Lower lobe of right lung (tissue), 2 donors: ENCODE measurements at regions not wholly inside any gene's neighbourhood (a gene's known extent, or its start where the extent isn't known, plus 50 kb on each side); places are given as distances from the start of the nearest gene placed in this dataset.

Experiments
- ATAC-seq, 2 donors: fragments of 200-7000 bp; cut with Tn5 transposase; one replicate each; pipeline ENCODE4 v1.9.1; 2020 to 2022; ENCODE audit warnings: mild to moderate bottlenecking in 2 of 2, moderate library complexity in 2 of 2
- DNase-seq: peaks from one replicate; pipeline ENCODE4 v3.0.0-alpha.2; 2020
- H3K27ac ChIP-seq: fragments of 200-600 bp; one replicate; pipeline ENCODE4 v1.8.0; 2022
- H3K27me3 ChIP-seq: fragments of 200-600 bp; one replicate; pipeline ENCODE4 v1.8.0; 2022; ENCODE audit warnings: low read depth
- H3K36me3 ChIP-seq: fragments of 200-600 bp; one replicate; pipeline ENCODE4 v1.8.0; 2022; ENCODE audit warnings: mild to moderate bottlenecking
- H3K4me1 ChIP-seq: fragments of 200-600 bp; one replicate; pipeline ENCODE4 v1.8.0; 2022
- H3K4me3 ChIP-seq: fragments of 200-600 bp; one replicate; pipeline ENCODE4 v1.8.0; 2022; ENCODE audit warnings: mild to moderate bottlenecking
- H3K9me3 ChIP-seq: fragments of 200-600 bp; one replicate; pipeline ENCODE4 v1.8.0; 2022
- CTCF ChIP-seq: fragments of 200-600 bp; IDR thresholded peaks from one replicate; pipeline ENCODE4 v1.8.0; 2022; ENCODE audit warnings: antibody characterized with exemption, mild to moderate bottlenecking
- intact Hi-C: fragments of 100-400 bp; cut with DNase I; formaldehyde crosslinking; loops from one replicate; pipeline ENCODE4 v1.11.0; 2022
- donor health status: DM: no; HTN: yes; CAD: no; lungs with severe emphysema.

DNA sequence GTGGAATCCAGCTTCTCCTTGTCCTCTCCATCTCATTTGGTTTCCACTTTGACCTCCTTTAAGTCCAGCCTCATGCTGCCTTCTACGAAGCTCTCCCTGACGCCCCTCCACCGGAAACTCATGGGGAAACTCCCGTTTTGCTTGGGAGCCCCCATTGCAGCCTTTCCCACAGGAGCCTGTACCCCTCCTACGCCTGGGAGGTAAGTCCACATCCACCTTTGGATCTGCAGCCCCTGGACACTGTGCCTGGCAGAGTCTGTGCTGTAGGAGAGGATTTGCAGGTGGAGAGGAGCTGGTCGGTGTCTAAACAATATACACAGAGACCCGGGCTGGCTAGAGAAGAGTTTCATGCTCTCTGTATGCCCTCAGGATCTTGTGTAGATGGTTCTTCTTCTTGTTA, 296.1 kb downstream of the GLRX3 start:
- Histone ChIP-seq H3K4me3 (no peak overlapping the region), H3K36me3 (no peaks in the 10 kb centered on the region), H3K9me3 (no peaks in the 10 kb centered on the region), H3K27ac (no peak overlapping the region), H3K27me3 (no peaks in the 10 kb centered on the region), H3K4me1 (no peaks in the 10 kb centered on the region)
- ATAC-seq (no peak), DNase-seq (no peak)
- TF ChIP-seq CTCF, result no peak
- intact Hi-C loops, result no loop called here

DNA sequence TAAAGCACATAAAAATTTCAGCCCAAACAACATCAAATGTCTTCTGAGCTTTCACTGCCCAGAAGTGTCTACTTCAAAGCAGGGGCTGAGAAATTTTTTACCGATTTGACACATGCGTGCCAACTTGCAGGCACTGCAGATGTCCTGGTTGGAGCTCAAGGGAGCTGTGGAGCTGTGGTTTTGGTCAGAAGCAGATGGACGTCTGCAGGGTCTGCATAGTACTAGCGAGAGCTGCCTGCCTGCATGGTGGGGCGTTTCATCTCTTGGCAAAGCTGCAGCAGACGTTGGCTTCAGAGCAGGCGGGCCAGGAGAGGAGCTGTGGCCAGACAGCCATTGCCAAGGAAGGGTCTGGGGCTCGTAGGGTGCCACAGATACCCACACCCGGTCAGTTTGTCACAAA, 296.7 kb downstream of the GLRX3 start:
- TF ChIP-seq CTCF, result no peak
- no peak overlapping the region for H3K27ac ChIP-seq
- intact Hi-C loops, result no loop called here
- H3K4me3 ChIP-seq, result no peak overlapping the region
- no peaks in the 10 kb centered on the region for H3K4me1 ChIP-seq
- no peaks in the 10 kb centered on the region for H3K36me3 ChIP-seq
- no peaks in the 10 kb centered on the region for H3K27me3 ChIP-seq
- ATAC-seq (no peak), DNase-seq (no peak)
- no peaks in the 10 kb centered on the region for H3K9me3 ChIP-seq

DNA sequence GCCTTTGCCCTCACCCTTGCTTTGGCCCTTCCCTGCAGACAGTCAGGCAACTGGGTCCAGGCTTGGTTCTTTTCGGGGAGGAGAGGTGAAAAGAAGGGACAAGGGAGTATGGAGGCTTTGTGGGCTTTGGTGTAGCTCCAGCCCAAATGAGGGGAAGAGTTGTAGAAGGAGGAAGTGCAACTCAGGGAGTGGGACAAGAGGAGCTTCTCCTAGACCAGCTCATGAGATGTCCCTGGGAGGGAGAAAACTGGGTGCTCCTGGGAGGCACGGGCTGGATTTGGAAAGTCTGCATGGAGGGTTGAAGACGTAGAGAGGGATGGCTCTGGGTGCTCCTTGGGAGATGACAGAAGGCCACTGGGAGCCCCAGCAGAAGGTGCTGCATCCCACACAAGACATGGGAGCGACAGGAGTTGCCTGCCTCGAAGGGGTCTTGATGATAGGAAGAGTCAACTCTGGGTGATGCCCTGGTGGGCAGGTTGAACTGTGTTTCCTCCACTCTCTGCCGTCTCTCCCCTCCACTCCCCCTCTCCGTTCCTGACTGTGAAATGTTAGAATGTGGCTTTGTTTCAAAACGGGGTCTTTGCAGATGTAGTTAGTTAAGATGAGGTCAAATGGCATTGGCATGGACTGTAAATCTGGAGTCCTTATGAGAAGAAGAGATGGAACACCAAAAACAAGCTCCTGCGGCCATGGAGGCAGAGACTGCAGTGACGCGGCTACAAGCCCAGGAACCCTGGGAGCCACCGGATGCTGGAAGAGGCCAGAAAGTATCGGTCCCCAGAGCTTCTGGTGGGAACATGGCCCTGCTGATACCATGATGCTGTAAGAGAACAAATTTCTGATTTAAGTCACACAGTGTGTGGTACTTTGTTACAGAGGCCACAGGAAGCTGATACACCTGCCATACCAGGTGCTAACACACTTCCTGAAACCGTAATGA, 298.5 kb downstream of the GLRX3 start:
- H3K4me3 ChIP-seq, result no peak overlapping the region
- DNase-seq (no peak), ATAC-seq (no peak)
- H3K4me1 ChIP-seq, result no peaks in the 10 kb centered on the region
- H3K27ac ChIP-seq, result no peak overlapping the region
- no peaks in the 10 kb centered on the region for H3K27me3 ChIP-seq
- H3K9me3 ChIP-seq, result no peaks in the 10 kb centered on the region
- intact Hi-C loops, result no loop called here
- no peak for TF ChIP-seq CTCF
- no peaks in the 10 kb centered on the region for H3K36me3 ChIP-seq

GRCh38 chr10:130435961-130436360, 299.8 kb downstream of the GLRX3 start:
- H3K36me3 ChIP-seq, result no peaks in the 10 kb centered on the region
- no peaks in the 10 kb centered on the region for H3K9me3 ChIP-seq
- no peak overlapping the region for H3K27ac ChIP-seq
- H3K4me1 ChIP-seq, result no peaks in the 10 kb centered on the region
- no peak for TF ChIP-seq CTCF
- ATAC-seq (no peak), DNase-seq (no peak)
- intact Hi-C loops, result no loop called here
- no peaks in the 10 kb centered on the region for H3K27me3 ChIP-seq
- no peak overlapping the region for H3K4me3 ChIP-seq

DNA sequence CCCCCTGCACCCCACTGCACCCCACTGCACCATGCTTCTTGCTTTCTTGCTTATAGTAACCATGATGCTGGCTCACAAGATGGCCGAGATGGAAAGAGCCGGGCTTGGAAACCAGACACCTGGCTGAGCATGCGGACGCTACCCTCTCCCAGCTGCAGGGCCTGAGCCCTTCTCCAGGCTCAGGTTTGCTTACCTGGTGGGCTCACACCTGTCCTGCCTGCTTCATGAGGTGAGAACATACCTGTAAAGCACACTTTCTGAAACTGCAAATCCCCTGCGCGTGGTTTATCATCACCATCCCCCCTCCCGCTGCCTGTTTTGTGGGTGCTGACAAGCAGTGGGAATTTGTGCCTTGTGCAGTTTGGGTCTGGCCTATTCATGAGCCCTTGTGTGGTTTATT, 302.7 kb downstream of the GLRX3 start:
- Histone ChIP-seq H3K36me3 (no peaks in the 10 kb centered on the region), H3K4me1 (no peaks in the 10 kb centered on the region), H3K27ac (no peak overlapping the region), H3K27me3 (peaks cover 5% of the 10 kb centered on the region), H3K4me3 (no peak overlapping the region), H3K9me3 (no peaks in the 10 kb centered on the region)
- intact Hi-C loops, result no loop called here
- ATAC-seq, result no peak
- no peak for DNase-seq
- no peak for TF ChIP-seq CTCF
